Common myeloid progenitor, CD34-positive (primary cell): ENCODE measurements at regions not wholly inside any gene's neighbourhood (a gene's known extent, or its start where the extent isn't known, plus 50 kb on each side); places are given as distances from the start of the nearest gene placed in this dataset.

Experiments used
- CTCF ChIA-PET: fragments of 350-600 bp; sonication (Branson Sonifier 250); formaldehyde crosslinking; loops from one replicate; lab custom pipeline; 2021; ENCODE audit warnings: antibody characterized with exemption; lab: Charles Lee
- POLR2A ChIA-PET: fragments of 350-600 bp; sonication (Branson Sonifier 250); formaldehyde crosslinking; loops from one replicate; lab custom pipeline; 2021; ENCODE audit warnings: antibody characterized with exemption; lab: Charles Lee
- DNase-seq, 3 donors: peaks; one replicate each; pipeline versions ENCODE4 v3.0.0 to v3.0.0-alpha.2; 2013
- H3K27ac ChIP-seq, 2 experiments: 1 replicate in 1 of 2; 2 replicates in 1 of 2; pipeline ENCODE4 v1.7.0; 2013; ENCODE audit warnings: inconsistent platforms in 2 of 2, low read length in 2 of 2, mild to moderate bottlenecking in 2 of 2, low read depth in 1 of 2, moderate library complexity in 1 of 2; ENCODE audit not compliant: severe bottlenecking in 2 of 2, insufficient read depth in 1 of 2, poor library complexity in 1 of 2
- H3K27me3 ChIP-seq, 5 experiments: replicated peaks in 2 of 5; 1 replicate in 3 of 5; 2 replicates in 2 of 5; pipeline versions ENCODE4 v1.6.1 to v1.7.0; 2013; ENCODE audit warnings: low read length in 4 of 5, mild to moderate bottlenecking in 2 of 5, moderate library complexity in 2 of 5, inconsistent platforms in 1 of 5; ENCODE audit not compliant: insufficient read depth in 5 of 5, control insufficient read depth in 4 of 5
- H3K36me3 ChIP-seq, 4 experiments: 1 replicate in 2 of 4; 2 replicates in 2 of 4; pipeline versions ENCODE4 v1.6.1 to v1.7.0; 2013; ENCODE audit warnings: low read length in 3 of 4, control low read depth in 1 of 4, mild to moderate bottlenecking in 1 of 4; ENCODE audit not compliant: control insufficient read depth in 4 of 4, insufficient read depth in 4 of 4
- H3K4me1 ChIP-seq, 4 experiments: 1 replicate in 3 of 4; 2 replicates in 1 of 4; pipeline versions ENCODE4 v1.6.1 to v1.7.1; 2013; ENCODE audit warnings: low read length in 3 of 4, mild to moderate bottlenecking in 3 of 4, control low read depth in 1 of 4, inconsistent platforms in 1 of 4, moderate library complexity in 1 of 4; ENCODE audit not compliant: control insufficient read depth in 4 of 4, insufficient read depth in 4 of 4; ENCODE audit errors: control extremely low read depth in 1 of 4
- H3K4me3 ChIP-seq, 7 experiments: 1 replicate in 4 of 7; 2 replicates in 3 of 7; pipeline versions ENCODE4 v1.5.1 to v1.7.0; 2013; ENCODE audit warnings: mild to moderate bottlenecking in 7 of 7, low read length in 6 of 7, moderate library complexity in 6 of 7, inconsistent platforms in 2 of 7, low read depth in 2 of 7, control low read depth in 1 of 7; ENCODE audit not compliant: insufficient read depth in 4 of 7, control insufficient read depth in 1 of 7; ENCODE audit errors: extremely low read depth in 1 of 7
- H3K9me3 ChIP-seq, 5 experiments: 1 replicate in 4 of 5; 2 replicates in 1 of 5; pipeline versions ENCODE4 v1.6.1 to v1.7.1; 2013; ENCODE audit warnings: low read length in 4 of 5, mild to moderate bottlenecking in 2 of 5, inconsistent platforms in 1 of 5, low read depth in 1 of 5, moderate library complexity in 1 of 5; ENCODE audit not compliant: control insufficient read depth in 4 of 5, insufficient read depth in 2 of 5; ENCODE audit errors: control extremely low read depth in 1 of 5
- WGBS: methylation state at CpG from one replicate; pipeline ENCODE4 v1.1.5; 2013; ENCODE audit not compliant: insufficient coverage; 5-methylcytosine and 5-hydroxymethylcytosine counted together

DNA sequence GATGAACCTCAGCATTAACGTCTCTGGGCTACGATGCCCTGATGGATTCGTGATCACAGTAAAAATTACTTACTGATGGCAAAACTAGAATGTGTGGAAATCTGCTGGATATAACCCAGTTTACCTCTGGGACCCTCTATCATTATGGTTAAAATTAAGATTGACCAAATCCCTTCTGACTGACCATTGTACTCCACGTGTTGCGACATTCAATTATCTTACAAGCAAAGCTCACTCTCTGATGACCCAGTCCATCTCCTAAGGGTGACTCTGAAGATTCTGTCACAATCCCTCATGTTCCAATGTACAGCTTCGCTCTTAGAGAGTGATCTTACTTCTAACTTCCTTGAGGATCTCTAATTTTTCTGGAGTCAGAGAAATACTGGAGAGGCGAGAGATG lies 288.5 kb upstream of the RUNX1 start:
- Histone ChIP-seq H3K27ac (no peak overlapping the region), H3K36me3 (no peaks in the 10 kb centered on the region), H3K27me3 (no peaks in the 10 kb centered on the region), H3K9me3 (peaks cover 0 to 2% (median 0%) of the 10 kb centered on the region in 5 experiments), H3K4me3 (no peak overlapping the region), H3K4me1 (peaks cover 0 to 4% (median 1%) of the 10 kb centered on the region in 4 experiments)
- POLR2A ChIA-PET: no interaction called here
- no peak for DNase-seq
- CTCF ChIA-PET: no interaction called here
- 97% methylated on average over 7 of the region's 7 CpGs for WGBS

GRCh38 chr21:35336534-35336933 lies 287.4 kb upstream of the RUNX1 start:
- 93% methylated on average over 2 of the region's 2 CpGs for WGBS
- Histone ChIP-seq H3K36me3 (no peaks in the 10 kb centered on the region), H3K27ac (no peak overlapping the region), H3K4me3 (no peak overlapping the region), H3K9me3 (peaks cover 0 to 2% (median 0%) of the 10 kb centered on the region in 5 experiments), H3K4me1 (no peaks in the 10 kb centered on the region), H3K27me3 (no peaks in the 10 kb centered on the region)
- POLR2A ChIA-PET: no interaction called here
- CTCF ChIA-PET: interaction anchor here (0.9 to 1.0 kb wide), 2 partner anchors 15 to 45 kb away, joined by 3 read pairs; no protein-coding TSS in a partner anchor
- peak in 2 of 3 donors; percentile 21 to 38 for DNase-seq

- DNase-seq: no peak
- POLR2A ChIA-PET: no interaction called here
- 100% methylated on average over 3 of the region's 3 CpGs for WGBS
- CTCF ChIA-PET: interaction anchor here (0.9 to 1.0 kb wide), 2 partner anchors 15 to 45 kb away, joined by 3 read pairs; no protein-coding TSS in a partner anchor
- Histone ChIP-seq H3K4me1 (no peaks in the 10 kb centered on the region), H3K9me3 (peaks cover 0 to 2% (median 1%) of the 10 kb centered on the region in 5 experiments), H3K27me3 (no peaks in the 10 kb centered on the region), H3K4me3 (no peak overlapping the region), H3K36me3 (no peaks in the 10 kb centered on the region), H3K27ac (no peak overlapping the region)
Observed at GRCh38 chr21:35335951-35336446, 286.9 kb upstream of the RUNX1 start.

DNA sequence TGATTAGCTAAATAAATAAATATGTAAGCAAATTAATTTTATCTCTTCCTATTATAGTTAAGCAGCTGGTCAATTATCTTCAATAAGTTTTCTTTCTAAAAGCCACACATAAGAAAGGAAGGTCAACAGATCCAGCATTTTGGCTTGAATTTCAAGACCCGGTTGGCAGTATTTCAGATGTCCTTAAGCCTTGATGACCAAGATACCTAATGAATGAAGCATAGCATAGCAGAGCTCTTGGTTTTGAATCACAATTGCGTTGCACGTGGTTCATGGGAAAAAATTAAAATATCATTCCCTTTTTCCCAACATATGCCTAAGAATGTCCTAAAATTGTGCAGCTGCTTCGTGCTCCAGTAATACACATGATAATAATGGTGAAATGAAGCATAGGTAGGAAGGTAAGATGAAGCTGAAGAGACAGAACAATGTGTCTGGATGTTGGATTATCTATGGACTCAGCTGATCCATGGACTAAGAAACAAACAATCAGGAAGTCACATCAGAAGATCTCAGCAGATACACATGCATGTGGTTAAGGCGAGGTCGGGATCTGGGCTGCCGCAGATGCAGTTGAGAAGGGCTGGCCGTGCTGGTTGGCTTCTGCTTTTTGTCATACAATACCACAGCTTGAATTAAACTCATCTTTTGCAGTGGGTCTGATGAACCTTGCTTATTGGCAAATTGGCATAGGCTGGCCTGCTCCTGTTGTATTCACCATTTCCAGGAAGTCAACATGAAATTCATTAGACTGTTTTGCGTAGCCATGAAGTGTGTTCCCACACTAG lies 284.9 kb upstream of the RUNX1 start:
- ChIA-PET CTCF (no interaction called here), POLR2A (no interaction called here)

DNA sequence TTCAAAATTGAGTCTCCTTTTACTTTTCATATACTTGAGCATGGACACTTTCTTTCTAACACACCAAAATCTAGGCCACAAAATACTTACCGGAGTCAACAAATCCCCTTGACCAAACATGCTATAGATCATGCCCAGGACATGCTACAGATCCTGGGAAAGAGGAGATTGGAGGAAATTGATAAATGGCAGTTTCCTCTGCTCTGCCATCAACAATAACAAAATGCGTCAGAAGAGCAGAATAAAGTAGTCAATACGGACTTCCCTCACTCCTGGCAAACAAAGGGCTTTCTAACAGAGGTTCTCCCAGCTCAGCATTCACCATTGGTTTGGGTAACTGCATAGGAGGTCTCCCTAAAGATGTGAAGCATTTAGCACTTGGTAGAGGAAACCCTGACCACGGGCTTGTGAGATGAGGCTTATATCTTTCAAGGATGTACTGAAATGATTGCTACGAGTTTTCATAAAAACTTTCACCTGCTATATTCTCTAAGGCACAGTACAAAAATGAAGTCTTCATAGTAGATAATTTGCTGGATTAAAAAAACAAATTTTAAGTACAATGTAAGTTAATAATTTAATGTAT lies 283.8 kb upstream of the RUNX1 start:
- DNase-seq: no peak
- no peaks in the 10 kb centered on the region for H3K36me3 ChIP-seq
- H3K4me1 ChIP-seq: no peaks in the 10 kb centered on the region
- peaks cover 0 to 2% (median 0%) of the 10 kb centered on the region in 5 experiments for H3K9me3 ChIP-seq
- ChIA-PET CTCF (no interaction called here), POLR2A (no interaction called here)
- H3K4me3 ChIP-seq: no peak overlapping the region
- H3K27ac ChIP-seq: no peak overlapping the region
- no peaks in the 10 kb centered on the region for H3K27me3 ChIP-seq
- WGBS: 80% methylated on average over 1 of the region's 5 CpGs

More for the DNA sequence above, 284.9 kb upstream of the RUNX1 start:
- Histone ChIP-seq H3K36me3 (no peaks in the 10 kb centered on the region), H3K4me3 (no peak overlapping the region), H3K4me1 (no peaks in the 10 kb centered on the region), H3K27ac (no peak overlapping the region), H3K9me3 (peaks cover 0 to 2% (median under 1%) of the 10 kb centered on the region in 5 experiments), H3K27me3 (no peaks in the 10 kb centered on the region)
- 86% methylated on average over 6 of the region's 9 CpGs for WGBS
- DNase-seq: peak in 2 of 3 donors; percentile 54 to 63

GRCh38 chr21:35329940-35330660 lies 281.0 kb upstream of the RUNX1 start:
- Histone ChIP-seq H3K4me1 (no peaks in the 10 kb centered on the region), H3K27me3 (no peaks in the 10 kb centered on the region), H3K9me3 (peaks cover 0 to 2% (median 0%) of the 10 kb centered on the region in 5 experiments), H3K27ac (no peak overlapping the region), H3K4me3 (no peak overlapping the region), H3K36me3 (no peaks in the 10 kb centered on the region)
- 100% methylated on average over 4 of the region's 4 CpGs for WGBS
- ChIA-PET CTCF (no interaction called here), POLR2A (no interaction called here)
- no peak for DNase-seq
